HG03460 (cell line): ENCODE measurements at regions not wholly inside any gene's neighbourhood (a gene's known extent, or its start where the extent isn't known, plus 50 kb on each side); places are given as distances from the start of the nearest gene placed in this dataset.
"Not testable (repeated sequence)": the region's sequence is repeated elsewhere in the genome, so short reads cannot be mapped to it uniquely, and the experiment has no call there.

ENCODE experiments used
- ATAC-seq: cut with Tn5 transposase; IDR thresholded peaks from one replicate; pipeline ENCODE4 v1.9.1; 2021; ENCODE audit not compliant: unreplicated experiment

DNA sequence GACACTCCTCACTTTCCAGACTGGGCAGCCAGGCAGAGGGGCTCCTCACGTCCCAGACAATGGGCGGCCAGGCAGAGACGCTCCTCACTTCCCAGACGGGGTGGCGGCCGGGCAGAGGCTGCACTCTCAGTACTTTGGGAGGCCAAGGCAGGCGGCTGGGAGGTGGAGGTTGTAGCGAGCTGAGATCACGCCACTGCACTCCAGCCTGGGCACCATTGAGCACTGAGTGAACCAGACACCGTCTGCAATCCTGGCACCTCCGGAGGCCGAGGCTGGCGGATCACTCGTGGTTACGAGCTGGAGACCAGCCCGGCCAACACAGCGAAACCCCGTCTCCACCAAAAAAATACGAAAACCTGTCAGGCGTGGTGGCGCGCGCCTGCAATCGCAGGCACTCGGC lies 134.1 kb upstream of the BOD1L1 start:
- not testable (repeated sequence) for ATAC-seq

DNA sequence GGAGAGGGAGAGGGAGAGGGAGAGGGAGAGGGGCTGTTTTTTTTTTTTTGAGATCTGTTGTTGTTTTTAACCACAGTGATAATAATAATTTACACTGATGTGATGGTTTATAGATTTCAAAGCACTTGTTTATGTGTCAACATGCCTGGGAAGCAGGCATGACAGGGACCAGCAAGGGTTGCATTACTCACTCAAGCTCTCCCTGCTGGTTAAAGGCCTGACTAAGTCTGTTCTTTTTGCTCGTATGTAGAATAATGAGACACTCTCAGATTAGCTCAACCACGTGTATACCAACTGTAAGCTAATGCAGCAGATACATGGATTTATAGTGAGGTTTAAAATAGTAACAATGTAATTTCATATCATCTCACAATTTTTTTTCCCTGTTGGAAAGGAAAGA lies 134.6 kb upstream of the BOD1L1 start:
- ATAC-seq: no peak

DNA sequence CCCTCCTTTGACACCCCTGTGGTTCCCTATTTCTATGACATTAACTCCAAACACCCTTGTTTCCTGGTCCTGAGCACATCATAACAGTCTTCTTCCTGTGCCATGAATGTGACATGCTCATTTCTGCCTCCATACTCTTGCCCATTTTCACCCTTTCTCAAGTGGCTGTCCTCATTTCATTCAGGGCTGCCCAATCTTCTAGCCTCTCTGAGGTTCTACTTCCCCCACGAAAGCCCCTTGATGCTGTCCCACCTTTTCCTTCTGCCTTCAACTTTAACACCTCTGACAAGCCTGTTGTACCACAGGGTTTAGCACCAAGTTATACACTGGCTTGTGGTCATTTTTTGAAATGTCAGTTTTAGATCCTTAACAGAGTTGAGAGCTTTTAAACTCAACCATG lies 136.2 kb upstream of the BOD1L1 start:
- ATAC-seq: no peak

DNA sequence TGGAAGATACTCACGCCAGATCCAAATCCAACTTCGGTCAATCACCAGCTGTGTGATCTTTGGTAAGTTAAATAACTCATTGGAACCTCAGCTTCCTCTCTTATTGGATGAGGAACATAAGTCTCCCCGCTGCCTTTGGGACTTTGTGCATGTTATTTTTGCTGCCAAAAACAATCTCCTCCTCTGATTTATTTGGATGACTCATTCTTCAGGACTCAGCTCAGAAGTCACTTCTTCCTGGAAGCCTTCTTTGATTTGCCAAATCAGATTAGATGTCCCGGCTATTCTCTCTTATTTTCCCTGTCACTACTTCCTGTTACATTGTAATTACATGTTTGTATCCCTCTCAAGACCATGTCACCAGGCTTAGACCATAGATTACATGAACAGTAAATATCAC lies 138.0 kb upstream of the BOD1L1 start:
- ATAC-seq: no peak

DNA sequence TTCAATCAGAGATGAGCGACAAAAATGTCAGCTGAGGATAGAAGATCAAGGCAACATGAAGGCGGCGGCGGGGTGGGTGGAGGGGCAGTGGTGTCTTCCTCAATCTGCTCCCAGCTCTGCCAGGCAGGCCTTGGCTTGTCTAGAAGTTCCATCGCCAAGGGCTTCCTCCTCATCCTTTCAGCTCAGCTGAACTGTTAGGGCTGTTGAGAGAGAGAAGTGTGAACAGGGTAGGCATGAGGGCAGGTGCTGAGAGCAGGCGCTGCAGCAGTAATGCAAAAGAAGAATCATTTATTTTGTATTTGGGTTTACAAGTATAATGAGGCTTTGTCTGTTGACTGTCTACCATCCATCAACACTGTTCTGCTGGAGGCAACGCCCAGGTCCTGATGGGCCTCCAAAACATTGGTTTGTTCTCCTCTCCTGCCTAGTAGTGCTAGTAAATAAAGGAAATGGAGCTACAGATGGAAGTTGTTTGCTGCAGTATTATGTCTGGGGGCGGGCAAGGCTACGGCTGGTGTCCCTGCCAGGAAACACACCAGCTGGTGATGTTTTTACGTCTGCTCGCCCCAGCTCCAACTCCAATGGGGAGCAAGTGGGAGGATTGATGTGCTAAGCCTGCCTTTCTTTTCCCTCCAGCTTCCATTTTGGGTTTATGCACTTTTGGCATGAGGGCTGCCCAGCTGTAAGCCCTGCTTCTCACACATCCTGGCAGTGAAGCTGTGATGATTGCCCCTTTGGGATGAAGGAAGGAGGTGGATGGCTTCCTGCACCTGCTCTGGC lies 139.4 kb upstream of the BOD1L1 start:
- no peak for ATAC-seq

DNA sequence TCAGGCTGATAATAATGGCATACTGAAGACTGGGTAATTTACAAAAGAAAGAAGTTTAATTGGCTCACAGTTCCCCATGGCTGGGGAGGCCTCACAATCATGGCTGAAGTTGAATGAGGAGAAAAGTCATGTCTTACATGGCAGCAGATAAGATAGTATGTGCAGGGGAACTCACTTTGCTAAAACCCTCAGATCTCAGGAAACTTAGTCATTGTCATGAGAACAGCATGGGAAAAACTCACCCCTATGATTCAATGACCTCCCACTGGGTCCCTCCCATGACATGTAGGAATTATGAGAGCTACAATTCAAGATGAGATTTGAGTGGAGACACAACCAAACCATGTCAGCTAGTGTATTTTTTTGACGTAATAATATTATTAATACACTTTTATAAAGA lies 149.8 kb upstream of the BOD1L1 start:
- ATAC-seq: no peak

DNA sequence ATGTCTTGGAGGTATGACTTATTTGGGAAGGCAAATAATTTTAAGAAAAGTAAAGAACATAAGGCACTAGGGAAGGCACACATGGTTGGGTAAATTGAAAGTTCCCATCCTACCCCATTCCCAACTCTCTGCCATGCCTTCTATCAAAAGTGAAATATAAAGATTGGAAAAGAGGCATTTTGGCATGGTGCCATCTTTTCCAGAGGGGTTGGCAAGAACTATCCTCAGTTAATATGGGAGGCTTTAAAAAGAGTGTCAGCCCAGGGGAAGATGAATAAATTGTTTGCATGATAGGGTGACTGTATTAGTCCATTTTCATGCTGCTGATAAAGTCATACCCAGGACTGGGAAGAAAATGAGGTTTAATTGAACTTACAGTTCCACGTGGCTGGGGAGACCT lies 150.8 kb upstream of the BOD1L1 start:
- ATAC-seq: no peak

DNA sequence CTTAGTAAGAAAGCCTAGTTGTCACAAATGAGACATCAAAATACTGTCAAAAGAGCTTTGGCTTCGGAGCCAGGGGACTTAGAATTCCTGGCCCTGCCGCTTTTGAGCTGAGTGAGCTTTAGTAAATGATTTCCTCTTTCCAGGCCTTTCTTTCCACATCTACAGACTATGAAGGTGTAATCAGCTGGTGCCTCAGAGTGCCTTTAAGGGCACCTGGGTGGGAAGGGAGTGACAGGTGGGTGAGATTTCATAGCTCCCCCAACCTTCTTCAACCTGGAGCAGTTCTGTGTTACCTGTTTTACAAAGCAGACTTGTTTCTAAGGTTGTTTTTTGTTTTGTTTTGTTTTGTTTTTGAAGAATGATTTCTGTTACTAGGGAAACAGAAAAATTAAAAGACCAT lies 154.7 kb upstream of the BOD1L1 start:
- no peak for ATAC-seq

DNA sequence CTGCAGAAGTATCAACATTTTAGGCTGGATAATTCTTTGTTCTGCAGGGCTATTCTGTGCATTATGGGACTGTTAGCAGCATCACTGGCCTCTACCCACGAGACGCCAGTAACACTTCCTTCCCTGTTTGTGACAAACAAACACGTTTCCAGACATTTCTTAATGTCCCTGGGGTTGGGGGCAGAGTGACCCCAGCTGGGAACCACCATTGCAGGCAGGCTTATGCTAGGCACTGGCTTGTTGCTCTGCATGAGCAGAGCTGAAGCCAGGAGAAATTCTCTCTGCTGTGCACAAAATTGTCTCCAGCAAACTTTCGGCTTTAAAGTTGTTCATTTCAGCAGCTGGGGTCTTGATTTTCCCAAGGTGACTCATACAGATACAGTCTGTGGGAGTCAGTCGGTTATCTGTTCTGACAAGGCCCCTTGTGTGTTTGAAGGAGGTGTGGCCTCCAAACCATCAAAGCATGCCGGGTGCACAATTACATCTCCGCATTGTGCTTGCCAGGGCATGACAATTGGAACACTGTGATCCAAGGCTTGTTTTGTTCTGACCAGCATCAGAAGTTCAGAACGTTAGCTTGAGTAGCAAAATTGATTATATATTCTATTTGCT lies 156.4 kb upstream of the BOD1L1 start:
- ATAC-seq: no peak

DNA sequence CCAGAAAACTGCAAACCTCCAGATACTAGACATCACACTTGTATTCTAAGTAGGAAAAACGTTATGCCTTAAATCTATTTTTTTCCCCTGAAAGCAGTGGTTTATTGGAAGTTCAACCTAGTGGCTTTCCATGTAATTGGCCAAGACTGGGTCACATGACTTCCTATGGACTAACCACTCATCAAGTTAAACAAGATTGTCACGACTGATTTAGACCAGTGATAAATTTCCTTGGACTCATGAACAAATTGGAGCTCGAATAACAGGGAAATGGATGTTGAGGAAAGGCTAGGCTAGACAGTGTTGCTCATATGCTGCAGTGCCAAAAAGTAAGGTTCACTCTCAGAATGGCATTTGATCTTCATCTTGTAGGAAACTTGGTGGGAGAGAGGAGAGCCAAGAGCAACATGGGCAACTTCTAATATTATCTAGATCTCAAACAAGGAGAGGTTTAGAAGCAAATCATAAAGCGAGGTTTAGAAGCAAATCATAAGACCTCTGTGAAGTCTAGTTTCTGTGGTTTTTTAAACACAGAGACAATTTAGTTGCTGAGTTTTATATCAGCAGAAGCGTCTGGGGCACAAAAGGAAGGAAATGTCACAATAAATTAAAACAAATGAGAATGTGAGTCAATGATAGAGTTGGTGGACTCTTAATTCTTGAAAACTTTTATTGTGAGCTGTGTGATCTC lies 165.6 kb upstream of the BOD1L1 start:
- ATAC-seq: no peak

DNA sequence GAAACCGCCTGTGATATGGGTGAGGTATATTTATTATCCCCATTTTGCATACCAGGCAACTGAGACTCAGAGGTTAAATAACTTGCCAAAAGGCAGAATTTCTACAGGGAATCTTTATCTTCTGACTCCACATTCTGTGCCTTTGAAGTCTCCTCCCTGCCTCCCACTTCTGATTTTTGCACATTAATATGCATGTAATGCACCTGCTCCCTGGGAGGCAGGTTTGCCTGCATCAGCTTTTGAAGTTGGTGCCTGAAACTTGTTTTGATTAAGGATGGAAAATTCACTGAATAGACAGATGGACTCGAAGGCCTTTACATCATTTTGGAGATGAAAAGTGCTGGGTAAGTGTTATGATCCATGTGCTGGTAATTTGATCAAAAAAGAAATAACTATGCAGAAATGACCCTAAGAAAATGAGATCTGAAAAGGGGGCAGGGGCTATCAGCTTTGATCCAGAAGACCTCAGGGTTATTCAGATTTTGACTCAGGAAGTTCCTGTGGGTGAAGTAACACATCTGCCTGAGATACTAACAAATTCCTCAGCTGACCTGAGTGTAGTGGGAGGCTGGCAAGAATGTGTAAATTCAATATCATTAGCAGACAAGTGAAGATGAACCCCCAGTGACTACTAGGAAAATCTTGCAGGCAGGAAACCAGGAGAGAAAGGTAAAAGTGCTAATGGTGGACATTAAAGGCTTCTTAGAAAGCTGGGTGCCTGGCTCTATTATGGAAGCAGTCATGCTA lies 167.5 kb upstream of the BOD1L1 start:
- ATAC-seq: no peak

DNA sequence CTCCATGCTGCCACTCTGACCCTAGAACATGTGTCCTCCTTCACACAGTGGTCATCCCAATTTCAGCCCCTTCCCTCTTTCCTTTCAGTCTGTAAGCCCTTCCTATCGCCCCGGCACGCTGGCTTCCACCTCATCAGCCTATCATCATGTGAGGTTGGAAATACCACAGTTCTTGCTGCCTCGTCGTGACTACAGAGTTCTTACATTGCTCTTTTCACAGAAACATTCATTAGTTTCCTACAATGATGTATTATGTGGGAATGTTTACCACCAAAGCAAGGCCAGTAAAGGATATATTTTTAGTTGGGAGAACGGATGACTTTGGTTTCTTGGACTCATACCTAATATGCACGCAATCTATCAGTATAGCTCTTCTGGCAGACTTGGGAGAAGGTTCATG lies 169.5 kb upstream of the BOD1L1 start:
- no peak for ATAC-seq

DNA sequence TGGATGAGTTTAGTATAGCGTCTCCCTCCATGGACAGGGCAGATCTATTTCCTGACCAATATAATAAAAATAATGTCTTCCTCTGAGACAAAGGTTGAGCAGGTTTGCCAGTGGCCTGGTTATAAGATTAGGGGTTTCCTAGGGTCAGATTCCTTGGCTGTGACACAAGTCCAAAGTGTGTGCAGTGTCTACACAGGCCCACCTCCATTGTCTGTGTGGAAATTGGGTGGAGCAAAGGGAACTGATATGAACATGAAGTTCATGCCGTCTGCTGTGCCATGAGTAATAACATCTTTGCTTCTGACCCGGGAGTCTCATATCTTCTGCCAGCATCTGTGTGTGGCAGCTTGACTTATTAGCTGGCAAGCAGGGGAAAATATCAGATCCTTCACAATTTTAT lies 187.7 kb upstream of the BOD1L1 start:
- ATAC-seq: no peak

DNA sequence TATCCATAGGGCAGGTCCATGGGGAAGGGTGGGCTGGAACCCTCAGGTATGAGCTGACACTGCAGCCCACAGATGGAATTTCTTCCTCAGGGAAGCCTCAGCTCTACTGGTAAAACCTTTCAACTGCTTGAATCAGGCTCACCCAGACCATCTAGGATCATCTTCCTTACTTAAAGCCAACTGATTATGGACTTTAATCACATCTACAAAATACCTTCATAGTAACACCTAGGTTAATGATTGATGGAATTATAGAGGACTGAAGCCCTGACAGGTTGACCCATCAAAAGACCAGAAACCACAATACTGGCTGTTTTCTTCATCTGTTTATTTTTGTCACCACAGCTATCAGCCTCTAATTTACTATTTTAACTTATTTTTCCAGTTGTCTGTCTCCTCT lies 188.9 kb upstream of the BOD1L1 start:
- no peak for ATAC-seq

DNA sequence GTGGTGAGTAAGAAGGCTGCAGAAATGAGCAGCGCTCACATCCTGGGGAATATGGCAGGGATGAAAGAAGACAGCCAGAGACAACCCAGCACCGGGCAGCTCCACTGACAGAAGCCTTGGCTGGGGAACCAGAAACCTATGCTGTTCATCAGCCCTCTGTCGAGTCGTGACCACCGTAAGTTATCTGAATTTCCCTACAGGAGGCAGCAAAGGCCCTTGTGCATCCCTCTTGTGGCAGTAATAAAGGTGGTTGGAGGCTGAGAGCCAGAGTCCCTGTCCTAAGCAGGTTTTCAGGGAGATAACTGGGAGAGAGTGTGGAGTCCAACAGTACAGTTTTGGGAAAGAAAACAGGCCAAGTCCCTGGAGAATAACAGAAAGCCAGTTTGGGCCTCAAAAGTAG lies 194.0 kb upstream of the BOD1L1 start:
- no peak for ATAC-seq

DNA sequence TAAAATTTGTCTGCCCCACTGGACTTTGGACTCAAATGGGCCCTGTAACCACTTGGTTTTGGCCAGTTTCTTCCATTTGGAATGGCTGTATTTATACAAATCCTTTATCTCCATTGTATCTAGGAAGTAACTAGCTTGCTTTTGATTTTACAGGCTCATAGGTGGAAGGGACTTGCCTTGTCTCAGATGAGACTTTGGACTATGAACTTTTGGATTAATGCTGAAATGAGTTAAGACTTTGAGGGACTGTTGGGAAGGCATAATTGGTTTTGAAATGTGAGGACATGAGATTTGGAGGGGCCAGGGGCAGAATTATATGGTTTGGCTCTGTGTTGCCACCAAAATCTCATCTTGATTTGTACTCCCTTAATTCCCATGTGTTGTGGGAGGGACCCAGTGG lies 198.3 kb upstream of the BOD1L1 start:
- ATAC-seq: not testable (repeated sequence)

DNA sequence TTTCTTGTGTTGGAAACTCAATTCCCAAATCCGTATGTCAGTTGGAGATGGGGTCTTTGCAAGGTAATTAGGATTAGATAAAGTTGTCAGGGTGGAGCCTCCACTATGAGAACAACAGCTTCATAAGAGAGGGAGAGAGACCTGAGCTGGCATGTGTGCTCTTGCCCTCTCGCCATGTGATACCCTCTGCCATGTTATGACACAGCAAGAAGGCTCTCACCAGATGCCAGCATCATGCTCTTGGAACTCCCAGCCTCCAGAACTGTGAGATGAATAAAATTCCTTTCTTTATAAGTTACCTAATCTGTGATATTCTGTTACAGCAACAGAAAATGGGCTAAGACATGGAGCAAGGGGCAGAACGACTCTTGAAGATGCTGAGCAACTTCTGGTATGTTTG lies 201.9 kb upstream of the BOD1L1 start:
- no peak for ATAC-seq

DNA sequence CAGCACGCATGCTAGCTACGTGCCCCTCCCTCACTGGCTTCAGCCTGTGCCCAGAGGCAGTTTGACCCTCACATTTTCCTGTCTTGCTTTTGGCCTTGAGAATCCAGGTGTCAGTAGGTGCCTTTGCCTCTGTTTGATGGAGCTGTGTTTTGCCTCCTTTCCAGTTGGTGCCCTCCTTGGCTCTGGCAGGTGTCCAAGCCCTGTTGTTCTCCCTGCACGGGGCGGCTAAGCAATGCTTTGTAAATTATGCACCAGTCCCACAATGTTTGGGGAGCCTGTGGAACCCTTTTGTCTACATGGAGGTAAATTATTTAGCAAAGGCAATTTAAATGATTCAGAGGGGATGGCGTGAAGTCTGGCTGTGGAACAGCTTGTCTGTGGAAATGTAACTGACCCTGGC lies 202.9 kb upstream of the BOD1L1 start:
- ATAC-seq: no peak

DNA sequence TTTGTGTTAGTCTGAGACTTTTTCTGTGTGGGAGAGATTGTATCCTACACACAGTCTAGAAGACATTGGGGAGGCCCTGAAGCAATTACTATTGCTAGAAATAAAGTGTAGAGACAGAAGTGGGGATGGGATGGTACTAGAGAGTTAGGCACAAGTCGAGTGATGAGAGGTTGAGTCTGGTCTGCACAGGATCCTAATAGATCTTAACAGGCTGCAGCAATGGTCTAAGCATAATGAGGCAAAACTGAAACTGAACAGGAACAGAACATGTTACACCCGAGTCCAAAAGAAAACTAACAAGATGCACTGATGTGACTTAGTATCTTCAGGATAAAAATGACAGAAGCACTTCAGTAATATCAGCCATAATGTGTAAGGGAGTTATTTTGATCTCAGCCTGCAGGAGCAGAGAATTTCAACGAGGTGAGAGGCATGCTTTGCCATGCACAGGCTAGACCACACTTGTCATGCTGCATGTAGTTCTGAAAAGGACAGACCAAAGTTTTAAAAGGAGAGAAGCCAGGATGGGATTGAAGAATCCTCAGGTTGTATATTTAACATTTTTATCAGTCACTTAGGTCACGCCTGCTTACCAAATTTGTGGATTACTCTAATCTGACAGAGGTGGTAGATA lies 205.8 kb upstream of the BOD1L1 start:
- no peak for ATAC-seq

DNA sequence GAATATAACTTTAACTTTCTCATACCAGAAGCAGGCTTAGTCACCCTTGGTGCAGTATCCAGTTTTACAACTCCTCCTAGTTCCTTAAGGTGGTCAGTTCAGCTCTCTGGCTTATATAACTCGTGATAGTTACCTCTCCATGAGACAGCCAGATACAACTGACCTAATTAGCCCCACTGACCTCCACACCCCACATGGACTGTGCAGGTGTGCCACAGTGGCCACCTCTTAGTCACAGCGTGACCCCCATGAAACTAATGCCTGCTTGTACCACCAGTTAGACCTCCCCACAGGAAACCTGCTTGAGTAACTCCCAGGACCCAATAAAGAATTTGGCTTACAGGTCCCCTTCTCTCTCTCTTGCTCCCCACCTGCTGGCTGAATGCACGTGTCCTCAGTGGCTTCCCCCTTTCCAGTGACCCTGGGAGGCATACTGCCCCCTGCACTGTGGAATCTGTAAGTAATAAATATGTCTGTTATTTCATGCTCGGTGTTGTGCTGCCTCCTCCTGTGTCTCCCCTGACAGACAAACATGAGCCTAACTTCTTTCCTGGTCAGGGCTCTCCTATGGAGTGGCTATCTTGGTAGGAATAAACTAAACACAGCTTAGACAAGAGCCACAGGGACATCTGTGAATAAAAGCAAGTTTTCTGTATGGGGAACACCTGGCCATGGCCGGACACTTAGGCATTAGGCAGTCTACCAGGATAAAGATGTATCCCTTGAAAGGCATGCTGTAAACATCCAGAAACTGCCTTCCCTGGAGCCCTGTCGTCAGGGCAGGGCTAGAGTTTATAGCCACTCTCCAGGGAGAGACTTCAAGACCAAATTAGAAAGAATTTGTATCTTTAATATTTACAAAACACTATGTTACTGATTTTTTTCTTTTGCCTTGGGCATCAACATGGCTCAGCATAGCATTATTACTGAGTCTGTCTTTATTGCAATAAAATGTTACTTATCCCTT lies 209.7 kb upstream of the BOD1L1 start:
- ATAC-seq: no peak
